ENCODE measurements at regions not wholly inside any gene's neighbourhood (a gene's known extent, or its start where the extent isn't known, plus 50 kb on each side); places are given as distances from the start of the nearest gene placed in this dataset.

DNA sequence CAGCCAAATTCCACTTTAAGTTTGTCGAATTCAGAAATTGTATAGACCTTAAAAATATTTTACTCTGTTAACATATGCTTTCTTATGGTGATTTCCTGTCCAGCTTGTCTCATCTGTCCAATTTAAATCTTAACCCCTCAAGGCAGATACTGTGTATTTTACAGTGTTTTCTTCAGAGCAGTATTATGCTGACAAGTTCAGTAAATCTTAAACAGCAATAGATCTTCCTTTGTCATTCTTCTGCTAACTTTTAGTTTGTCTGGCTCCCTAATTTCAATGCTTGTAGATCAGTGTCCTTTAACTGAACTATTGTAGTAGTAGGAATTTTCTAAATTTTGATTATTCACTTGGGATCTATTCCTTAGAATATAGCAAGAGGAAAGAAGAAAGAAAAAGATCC, 52.8 kb upstream of the MEIS1 start:
- no peak for DNase-seq (ENCODE audit: low spot score)

DNA sequence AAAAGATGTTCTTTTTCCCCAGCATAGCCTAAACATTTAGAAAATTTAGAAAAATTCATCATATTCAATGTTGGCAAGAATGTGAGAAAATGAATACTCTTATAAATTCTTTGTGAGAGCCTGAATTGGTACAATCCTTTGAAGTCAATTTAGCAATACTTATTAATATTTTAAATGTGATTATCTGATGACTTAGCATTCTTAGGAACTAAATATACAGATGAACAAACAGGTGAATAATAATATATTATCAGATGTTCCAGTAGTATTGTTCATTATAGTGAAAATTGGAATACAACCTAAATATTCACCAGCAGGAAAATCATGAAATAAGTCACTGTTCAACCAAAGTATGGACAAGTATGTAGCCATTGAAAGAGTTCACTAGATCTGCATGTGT, 55.5 kb upstream of the MEIS1 start:
- DNase-seq (ENCODE audit: low spot score): no peak

DNA sequence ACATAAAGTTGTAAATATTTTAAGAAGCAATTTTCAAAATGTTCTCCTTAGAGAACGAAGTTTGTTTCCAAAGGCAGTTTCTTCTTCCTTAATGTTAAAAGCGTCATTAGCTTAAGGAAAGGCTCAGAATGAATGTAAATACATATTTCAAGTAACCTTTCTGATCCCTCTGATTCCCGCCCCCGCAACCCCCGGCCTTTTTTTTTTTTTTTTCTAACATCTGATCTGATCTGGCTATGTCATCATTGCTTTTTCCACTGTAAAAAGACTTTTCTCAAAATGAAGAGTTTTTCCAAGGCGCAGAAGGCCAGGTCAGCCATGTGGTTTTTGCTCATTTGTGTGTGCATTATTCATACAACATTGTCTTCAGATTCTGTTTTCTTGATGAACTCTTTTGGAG, 57.1 kb upstream of the MEIS1 start:
- DNase-seq (ENCODE audit: low spot score): no peak

DNA sequence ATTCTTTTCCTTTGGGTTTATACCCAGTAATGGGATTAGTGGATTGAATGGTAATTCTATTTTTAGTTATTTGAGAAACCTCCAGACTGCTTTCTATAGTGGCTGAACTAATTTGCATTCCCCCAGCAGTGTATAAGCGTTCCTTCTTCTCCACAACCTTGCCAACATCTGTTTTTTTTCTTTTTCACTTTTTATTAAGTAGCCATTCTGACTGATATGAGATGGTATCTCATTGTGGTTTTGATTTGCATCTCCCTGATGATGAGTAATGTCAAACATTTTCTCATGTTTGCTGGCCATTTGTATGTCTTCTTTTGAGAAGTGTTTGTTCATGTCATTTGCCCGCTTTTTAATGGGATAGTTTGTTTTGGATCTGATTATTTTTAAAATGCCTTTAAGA, 64.1 kb upstream of the MEIS1 start:
- no peak for DNase-seq (ENCODE audit: low spot score)

DNA sequence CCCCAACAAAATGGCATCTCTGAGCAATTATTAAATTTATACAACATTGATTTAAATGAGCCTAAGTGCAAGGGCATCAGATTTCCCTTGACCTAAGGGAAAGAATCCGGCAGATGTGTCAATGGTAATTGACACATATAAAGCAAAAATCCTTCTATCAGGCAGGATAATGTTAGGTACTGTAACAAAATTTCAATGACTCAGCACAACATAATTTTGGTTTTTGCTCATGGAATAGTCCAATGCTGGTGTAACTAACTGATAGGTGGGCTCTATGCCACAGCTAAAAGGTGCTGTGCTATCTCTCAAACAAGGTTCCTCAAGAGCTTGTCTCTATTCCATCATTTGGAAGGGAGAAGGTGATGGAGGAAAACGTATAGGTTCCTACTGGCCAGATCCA, 68.3 kb upstream of the MEIS1 start:
- no peak for DNase-seq (ENCODE audit: low spot score)

DNA sequence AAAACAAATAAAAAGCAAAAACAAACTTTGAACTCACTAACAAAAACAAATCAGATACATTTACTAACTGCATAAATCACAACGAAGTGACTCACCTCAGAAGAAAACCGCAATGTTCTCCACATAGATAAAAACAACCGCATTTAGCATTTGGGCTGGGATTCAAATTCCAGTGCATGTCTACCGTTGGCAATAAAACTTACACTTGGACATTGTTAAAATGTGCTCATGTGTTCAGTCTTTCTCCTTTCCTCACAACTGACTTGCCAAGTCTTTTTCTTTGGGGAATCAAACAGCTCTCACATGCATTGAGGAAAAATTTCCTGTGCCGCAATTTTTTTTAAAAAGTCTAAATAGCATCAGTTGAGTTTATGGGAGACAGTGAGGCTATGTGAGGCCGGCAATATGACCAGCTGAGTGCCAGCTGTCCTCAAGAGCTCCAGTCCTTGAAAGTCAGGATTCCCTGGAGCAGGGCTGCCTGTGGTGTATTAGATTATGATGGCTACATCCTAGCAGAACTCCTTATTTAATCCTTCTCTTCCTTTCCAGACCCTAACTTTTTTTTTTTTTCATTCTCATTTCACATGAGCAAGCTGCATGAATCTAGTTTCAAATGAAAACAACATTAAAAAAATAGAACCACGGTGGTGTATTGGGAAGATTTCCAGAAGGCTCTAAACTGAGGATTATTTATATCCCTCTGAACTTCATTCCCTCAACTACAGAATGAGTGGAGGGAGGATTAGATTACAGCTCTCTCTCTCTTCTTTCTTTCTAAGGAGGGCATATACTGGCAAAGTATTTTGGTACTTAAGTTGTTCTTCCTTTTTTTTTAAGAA, 70.2 kb upstream of the MEIS1 start:
- DNase-seq (ENCODE audit: low spot score): peak; percentile 47

DNA sequence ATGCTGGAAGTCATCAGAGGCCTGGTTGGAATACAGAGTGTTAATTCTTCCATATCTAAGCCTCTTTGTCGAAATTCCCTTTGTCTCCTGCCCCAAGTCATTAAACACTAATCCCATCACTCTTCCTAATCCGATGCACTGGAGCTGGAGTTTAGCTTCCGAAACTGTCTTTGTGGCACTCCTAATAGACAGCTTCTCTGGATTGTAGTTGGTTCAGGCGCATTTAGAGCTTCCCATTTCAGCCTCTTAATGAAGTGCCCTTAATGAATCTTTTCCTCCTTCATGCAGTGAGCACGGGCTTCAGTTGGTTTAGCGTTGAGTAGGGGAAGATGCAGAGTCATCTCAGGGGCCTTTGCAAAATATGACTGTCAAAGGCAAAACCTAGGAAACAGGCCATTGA, 72.2 kb upstream of the MEIS1 start:
- no peak for DNase-seq (ENCODE audit: low spot score)

DNA sequence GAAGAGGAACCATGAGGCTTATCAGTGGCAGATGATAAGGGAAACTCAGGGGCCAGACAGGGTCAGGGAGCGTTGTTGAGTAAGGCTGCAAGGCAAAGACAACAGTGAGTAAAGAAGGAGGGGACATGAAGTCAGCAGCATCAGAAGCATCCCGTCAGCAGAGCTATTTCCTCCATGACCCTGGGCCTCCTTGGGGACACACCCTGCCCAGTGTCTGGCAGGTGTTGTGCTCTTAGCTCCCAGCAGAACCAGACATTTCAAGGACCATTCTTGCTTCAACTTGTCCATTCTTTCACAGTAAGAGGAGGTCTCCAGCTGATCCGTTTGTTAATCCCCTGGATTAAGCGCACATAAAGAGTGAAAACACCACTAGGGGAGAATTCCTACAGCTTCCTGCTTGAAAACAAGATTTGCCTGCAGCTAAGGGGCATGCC, 88.7 kb upstream of the MEIS1 start:
- DNase-seq (ENCODE audit: low spot score): no peak

DNA sequence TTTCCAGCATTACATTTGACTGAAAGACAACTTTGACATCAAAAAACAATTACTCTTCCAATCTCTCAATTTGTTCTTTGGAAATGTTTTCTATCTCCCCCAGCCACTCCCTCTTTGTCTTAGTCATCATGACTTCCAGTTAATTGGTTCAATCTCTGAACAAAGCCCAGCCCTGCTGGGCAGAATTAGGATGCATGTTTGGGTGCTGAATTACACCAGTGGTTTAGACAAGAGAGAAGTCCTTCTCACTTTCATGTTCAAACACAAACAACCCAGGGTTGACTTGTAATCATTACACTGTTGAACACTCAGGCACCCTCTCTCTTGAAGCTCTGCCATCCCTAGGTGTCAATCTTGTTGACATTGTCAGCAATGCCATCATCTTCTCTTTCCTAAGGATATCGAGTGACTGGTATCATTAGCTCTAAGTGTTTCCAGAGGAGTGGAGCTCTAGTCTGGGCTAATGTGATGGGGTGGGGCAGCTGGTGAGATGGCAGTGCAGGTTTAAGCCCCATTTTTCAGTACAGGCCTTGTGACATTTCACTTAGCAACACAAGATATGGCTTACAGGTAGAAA, 90.8 kb upstream of the MEIS1 start:
- DNase-seq (ENCODE audit: low spot score): no peak

DNA sequence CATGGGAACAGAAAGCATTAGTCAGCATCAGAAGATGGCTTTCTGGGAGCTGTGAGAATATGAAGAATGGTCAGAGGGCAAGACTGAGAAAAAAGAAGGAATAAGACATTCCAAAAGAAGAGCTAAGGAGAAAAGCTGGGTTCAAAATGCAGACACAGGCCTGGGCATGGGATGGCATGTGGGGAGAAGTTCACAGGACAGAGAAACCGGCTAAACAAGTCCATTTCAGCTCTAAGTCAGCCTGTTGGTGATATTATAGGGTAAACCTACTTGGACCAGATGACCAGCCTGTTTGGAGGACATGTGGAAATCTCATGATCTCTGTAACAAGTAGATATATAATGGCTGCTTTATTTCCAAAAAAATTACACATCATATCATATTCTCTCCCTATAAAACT, 91.7 kb upstream of the MEIS1 start:
- DNase-seq (ENCODE audit: low spot score): no peak

DNA sequence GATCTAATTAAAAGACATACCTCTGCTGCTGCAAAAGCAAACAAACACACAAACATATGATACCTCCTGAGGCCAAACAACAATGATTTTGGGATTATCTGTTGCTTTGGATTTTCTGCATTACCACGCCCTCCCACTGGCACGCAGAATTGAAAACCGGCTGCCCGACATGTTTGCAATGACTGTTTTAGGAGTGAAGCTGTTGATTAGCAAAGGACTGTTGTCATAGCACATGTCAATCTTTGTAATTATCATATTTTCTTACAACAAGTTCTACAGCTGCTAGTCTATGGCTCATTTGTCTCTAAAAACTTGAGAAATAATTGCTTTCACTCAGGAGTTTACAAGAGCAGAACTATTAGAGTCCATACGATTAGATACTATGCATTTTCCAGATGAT, 94.4 kb upstream of the MEIS1 start:
- DNase-seq (ENCODE audit: low spot score): no peak

DNA sequence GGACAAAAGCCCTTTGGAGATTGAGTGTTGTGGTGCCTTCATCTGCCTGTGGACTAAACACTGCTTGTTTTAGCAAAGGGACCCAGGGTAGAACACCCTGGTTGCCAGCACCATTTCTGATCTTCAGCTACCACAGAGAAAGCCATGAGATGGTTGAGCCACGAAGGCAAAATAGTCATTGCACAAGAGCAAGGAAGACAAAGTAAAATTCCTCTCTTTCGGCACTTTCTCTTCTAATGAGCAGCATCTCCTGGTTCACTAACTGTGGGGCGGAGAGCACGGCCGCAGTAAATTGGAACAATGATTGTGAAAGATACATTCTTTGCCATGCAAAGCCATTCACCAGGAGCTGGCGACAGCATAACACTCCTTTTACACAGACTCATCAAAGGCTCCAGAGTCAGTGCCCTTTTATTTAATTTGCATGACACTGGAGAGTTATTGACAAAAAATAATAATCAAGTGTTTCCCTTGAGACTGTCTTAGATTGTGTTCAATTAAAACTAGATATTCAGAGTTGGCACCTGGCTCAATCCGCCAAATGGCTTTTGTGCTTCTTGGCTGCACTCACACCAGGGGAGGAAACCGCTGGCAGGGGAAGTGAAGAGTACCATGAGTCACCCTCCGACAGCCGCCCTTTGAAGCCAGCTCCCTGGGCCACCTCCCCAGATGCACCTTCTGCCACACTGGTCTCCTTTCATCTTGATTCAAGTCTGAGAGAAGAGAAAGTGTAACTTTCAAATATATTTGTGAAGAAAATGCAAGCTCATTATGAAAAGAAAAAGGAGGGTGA, 100.5 kb upstream of the MEIS1 start:
- no peak for DNase-seq (ENCODE audit: low spot score)

DNA sequence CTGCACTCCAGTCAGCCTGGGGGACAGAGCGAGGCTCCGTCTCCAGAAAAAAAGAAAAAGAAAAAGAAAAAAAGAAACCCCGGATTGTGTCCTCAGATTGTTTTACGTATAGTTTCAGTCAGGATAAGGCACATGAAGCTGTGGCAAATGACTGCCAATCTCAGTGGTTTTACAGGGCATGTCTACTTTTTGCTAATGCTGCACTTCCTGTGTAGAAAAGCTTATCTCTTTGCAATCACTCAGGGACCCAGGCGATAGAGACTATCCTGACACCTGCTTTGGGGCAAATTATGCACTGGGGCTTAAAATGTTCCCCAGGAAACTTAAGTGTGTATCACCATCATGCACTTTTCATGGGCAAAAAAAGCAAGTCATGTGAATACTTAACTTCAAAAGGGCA, 103.7 kb upstream of the MEIS1 start:
- no peak for DNase-seq (ENCODE audit: low spot score)

DNA sequence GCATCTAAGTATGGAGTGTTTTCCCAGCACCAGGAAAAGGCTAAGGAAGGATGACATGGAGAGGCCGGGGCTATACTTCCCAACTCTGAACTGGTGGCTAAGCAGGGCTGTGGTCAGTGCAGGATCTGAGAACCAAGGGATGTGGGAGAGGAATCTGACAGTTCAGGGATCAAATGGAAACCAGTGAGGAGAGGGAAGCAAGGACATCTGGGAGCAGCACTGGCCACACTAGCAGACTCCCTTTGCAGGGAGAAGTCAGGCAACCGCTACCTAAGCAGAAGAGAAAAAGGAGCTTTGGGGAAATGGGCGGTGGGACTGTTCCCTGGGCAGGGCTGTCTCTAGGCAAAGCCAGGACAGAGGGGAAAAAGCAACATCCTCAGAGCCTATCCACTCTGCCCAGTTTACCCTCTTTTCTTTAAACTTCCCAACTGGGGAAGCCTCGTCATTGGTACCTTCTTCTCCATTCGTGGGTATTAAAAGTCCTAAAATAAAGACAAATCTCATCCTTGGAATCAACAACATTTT, 105.8 kb upstream of the MEIS1 start:
- no peak for DNase-seq (ENCODE audit: low spot score)

DNA sequence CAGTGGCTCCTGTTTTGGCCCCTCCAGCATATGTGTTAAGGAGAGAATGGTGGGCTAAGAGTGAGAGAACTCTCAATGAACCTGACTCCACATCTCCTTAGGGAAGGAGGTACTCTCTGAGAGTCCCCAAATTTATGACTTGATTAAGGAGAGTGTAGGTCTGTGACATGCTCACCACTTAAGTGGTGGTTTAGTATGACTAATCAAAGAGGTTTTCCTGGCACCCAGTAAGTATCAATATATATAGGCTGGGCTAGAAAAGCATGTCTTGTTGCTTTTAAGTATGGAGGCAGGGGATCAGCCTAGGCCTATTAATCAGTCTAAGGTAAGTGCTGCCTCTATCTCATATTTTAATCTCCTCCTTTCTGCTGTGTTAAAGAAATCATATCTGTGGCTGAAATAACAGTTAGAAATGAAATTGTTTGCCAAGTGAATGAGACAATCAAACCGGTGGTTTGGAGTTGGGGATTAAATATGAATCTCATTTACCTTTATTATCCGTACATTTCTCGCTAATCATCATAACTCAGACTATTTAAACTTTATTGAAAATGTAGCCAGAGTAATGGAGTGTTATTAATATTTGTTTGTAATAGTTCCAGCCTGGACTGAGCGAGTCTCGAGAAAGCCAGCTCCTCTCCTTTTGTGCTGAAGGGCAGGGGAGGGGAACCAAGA, 107.7 kb upstream of the MEIS1 start:
- no peak for DNase-seq (ENCODE audit: low spot score)

DNA sequence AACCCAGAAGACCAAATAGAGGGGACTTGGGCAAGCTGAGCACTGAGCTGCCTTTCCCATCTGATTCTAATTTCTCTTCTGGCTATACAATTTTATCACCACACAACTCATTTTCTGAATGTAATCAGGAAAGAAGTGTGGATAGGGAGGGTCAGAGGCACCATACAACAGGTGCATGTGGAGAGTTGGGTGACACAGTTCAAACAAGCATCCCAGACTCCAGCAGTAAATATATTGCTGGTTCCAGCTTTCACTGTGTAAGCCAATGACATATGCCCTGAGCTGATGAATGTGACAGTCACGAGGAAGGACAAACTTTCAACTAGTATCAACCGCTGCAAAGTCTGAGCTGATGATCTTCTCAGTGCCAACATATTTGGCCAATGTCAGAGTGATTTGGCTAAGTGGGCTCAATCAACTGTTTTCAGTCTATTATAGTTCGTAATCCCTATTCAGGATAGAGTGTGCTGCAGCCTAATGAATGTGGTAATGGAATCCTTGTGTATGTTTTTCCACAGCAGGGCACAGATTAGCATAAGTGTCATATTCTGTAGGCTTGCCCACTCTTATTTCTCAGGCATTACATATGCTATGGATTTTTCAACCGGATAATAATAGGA, 109.9 kb upstream of the MEIS1 start:
- no peak for DNase-seq (ENCODE audit: low spot score)

DNA sequence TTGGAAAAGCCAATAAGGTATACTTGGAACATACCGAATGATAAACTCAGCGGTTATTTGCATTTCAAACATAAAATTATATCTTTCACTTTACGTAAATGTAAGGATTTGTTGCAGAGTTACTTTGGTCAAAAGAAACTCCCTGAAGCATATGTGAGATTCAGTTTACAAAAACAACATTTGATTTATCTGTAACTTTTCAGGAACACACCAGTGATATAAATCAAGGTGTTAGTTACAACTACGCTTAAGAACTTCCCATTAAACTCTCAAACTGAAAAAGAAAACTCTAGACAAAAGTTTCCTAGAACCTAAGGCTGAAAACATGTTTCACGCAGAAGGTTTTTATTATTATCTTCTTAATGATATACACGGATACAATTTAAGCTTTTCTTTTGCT, 110.6 kb upstream of the MEIS1 start:
- no peak for DNase-seq (ENCODE audit: low spot score)

DNA sequence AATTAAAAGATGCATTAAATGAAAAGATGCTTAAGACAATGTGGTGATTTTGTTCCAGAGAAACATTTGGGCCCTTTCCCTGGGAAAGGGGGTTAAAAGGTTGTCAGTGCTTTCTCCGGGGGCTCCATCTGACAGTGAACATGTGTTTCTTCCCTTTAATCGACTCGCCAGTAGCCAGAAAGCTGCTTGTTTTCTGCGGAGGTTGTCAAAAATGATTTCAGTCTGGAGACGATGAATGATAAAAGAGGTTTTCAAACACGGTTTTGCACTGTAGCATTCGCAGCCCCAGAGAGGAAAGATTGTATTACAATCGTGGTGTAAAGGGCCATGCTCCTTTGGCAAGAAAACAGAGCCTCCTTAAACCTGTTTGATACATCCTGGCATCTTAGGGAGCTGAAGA, 111.5 kb upstream of the MEIS1 start:
- no peak for DNase-seq (ENCODE audit: low spot score)

DNA sequence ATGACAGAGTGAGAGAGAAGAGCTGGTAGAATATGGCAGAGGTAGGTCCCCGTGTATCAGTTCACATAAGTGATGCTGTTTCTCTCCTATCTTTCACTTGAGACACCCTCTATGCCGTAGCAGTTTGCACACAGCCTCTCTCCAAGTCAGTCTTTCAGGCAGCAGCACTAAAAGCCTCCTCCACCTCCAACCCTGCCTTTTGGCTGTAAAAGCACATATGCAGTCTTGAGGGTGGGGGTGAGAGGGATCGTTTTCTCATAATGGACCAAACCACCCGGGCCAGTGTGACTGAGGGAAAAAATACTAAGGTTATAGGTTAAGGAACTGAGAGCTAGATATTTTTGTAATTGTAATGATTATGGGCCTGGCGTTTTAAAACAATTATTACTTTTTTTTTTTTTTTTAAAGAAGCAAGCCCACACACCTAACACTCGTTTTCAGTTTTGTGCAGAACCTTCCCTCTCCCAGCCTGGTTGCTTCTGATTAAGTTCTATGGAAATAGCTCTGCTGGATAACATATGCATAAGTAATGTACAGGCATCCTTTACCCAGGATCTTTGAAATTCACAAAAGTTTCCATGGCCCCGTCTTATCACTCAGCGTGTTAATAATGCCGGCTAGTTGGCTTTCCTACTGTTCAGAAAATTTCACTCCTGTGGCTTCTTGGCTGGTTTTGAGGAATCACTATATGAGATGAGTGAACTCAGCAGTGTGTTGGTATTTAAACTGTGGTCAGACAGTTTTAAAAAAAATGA, 112.2 kb upstream of the MEIS1 start:
- no peak for DNase-seq (ENCODE audit: low spot score)

DNA sequence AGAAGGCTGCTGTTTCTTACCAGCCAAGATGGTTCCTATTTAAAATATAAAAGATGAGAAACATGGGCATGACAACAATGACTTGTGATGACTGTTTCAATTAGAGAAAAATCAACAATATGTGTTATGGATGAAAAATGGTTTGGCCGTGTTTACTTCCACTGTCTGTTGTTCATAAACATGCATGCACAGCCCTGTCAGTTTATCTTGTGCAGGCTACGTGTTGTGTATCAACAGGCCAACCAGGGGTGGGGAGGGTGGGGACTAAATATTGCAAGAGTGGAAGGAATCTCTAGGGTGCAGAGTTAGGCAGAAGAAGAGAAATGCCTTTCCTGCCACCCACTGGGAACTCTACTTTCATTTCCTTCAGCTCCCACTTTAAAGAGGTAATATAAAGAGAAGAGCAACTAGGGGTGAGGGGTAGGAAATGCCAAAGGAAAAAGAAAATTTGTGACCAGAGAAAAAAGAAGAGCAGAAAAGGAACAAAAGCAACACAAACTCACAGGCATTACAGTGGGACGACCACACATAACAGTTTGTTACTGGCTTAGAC, 116.8 kb upstream of the MEIS1 start:
- DNase-seq (ENCODE audit: low spot score): no peak

Measured in GM03348 (cell line).